ENCODE measurements at regions not wholly inside any gene's neighbourhood (a gene's known extent, or its start where the extent isn't known, plus 50 kb on each side); places are given as distances from the start of the nearest gene placed in this dataset.

DNA sequence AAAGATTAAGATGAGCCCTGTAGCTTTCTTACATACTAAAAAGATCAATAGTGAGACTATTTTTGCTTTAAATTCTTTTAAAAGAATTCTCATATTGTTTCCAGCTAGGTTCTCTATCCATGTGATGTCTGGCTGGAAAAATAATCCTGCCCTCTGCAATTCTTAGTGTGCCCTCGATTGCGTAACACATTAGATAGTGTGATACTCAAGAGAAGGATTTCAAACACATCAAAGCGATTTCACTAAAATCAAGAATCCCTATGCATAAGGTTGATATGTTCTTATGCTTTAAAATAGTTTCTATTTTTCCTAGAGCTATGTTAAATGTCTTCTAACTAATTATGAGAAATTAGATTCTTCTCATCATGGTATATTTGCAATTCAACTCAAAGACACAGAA is 127.3 kb upstream of the PLEKHA5 start:
- TF ChIP-seq, protein P1, sequence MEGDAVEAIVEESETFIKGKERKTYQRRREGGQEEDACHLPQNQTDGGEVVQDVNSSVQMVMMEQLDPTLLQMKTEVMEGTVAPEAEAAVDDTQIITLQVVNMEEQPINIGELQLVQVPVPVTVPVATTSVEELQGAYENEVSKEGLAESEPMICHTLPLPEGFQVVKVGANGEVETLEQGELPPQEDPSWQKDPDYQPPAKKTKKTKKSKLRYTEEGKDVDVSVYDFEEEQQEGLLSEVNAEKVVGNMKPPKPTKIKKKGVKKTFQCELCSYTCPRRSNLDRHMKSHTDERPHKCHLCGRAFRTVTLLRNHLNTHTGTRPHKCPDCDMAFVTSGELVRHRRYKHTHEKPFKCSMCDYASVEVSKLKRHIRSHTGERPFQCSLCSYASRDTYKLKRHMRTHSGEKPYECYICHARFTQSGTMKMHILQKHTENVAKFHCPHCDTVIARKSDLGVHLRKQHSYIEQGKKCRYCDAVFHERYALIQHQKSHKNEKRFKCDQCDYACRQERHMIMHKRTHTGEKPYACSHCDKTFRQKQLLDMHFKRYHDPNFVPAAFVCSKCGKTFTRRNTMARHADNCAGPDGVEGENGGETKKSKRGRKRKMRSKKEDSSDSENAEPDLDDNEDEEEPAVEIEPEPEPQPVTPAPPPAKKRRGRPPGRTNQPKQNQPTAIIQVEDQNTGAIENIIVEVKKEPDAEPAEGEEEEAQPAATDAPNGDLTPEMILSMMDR (conservative IDR thresholded peaks at IDR 0.05; ENCODE audit: low read length), result no peak
- TF ChIP-seq EZH2phosphoT487 (IDR thresholded peaks at IDR 0.05; ENCODE audit: borderline replicate concordance), result no peak

Measured in Loucy (cell line).